GM13976 (cell line): ENCODE measurements at regions not wholly inside any gene's neighbourhood (a gene's known extent, or its start where the extent isn't known, plus 50 kb on each side); places are given as distances from the start of the nearest gene placed in this dataset.

Experiments used
- DNase-seq: peaks from one replicate; pipeline ENCODE4 v3.0.0; 2012; ENCODE audit warnings: low spot score
- CTCF ChIP-seq: IDR thresholded peaks from 2 replicates; pipeline ENCODE4 v1.5.1; 2012; ENCODE audit warnings: borderline replicate concordance, mild to moderate bottlenecking; ENCODE audit not compliant: insufficient read depth; ENCODE audit errors: extremely low read depth, missing control alignments, control extremely low read depth
- in situ Hi-C: fragments of 300-500 bp; cut with MboI; formaldehyde crosslinking; loops from one replicate; pipeline ENCODE4 v1.12.0; 2022; ENCODE audit warnings: low sequenced_read_pairs, mixed read lengths, inconsistent platforms; ENCODE audit not compliant: unreplicated experiment

- no peak for DNase-seq
- in situ Hi-C loops: no loop called here
- TF ChIP-seq CTCF: no peak
These were observed 213.7 kb downstream of the MYCN start for GRCh38 chr2:16154061-16154460.

GRCh38 chr2:16153754-16154035 is 213.3 kb downstream of the MYCN start:
- in situ Hi-C loops: no loop called here
- no peak for TF ChIP-seq CTCF
- no peak for DNase-seq

- in situ Hi-C loops: no loop called here
- DNase-seq: no peak
These were observed 212.8 kb downstream of the MYCN start for GRCh38 chr2:16152928-16153753.

GRCh38 chr2:16152071-16152927 is 211.9 kb downstream of the MYCN start:
- in situ Hi-C loops: no loop called here
- DNase-seq: no peak
- no peak for TF ChIP-seq CTCF

More at GRCh38 chr2:16152928-16153753, 212.8 kb downstream of the MYCN start:
- TF ChIP-seq CTCF: no peak

- in situ Hi-C loops: no loop called here
- no peak for TF ChIP-seq CTCF
These were observed 211.3 kb downstream of the MYCN start for GRCh38 chr2:16151651-16152050.

GRCh38 chr2:16151281-16151570 is 210.9 kb downstream of the MYCN start:
- no peak for DNase-seq
- in situ Hi-C loops: no loop called here
- TF ChIP-seq CTCF: no peak

More at GRCh38 chr2:16151651-16152050, 211.3 kb downstream of the MYCN start:
- DNase-seq: no peak
